Neural cell (in vitro differentiated cells): ENCODE measurements at regions not wholly inside any gene's neighbourhood (a gene's known extent, or its start where the extent isn't known, plus 50 kb on each side); places are given as distances from the start of the nearest gene placed in this dataset.

Experiments
- CTCF ChIP-seq: fragments of 450-650 bp; IDR thresholded peaks from 2 replicates; pipeline ENCODE4 v1.5.1; 2014; ENCODE audit warnings: antibody characterized with exemption, mild to moderate bottlenecking, moderate library complexity; ENCODE audit not compliant: poor library complexity, severe bottlenecking
- EP300 ChIP-seq: fragments of 450-650 bp; conservative IDR thresholded peaks from 2 replicates; pipeline ENCODE4 v1.6.1; 2014; ENCODE audit warnings: antibody characterized with exemption, mild to moderate bottlenecking, moderate library complexity; ENCODE audit not compliant: poor library complexity, severe bottlenecking
- MXI1 ChIP-seq: fragments of 450-650 bp; conservative IDR thresholded peaks from 2 replicates; pipeline ENCODE4 v1.6.1; 2014; ENCODE audit warnings: antibody characterized with exemption, mild to moderate bottlenecking; ENCODE audit not compliant: poor library complexity, severe bottlenecking
- POLR2AphosphoS5 ChIP-seq: IDR thresholded peaks from 2 replicates; pipeline ENCODE4 v1.6.1; 2012
- RAD21 ChIP-seq: fragments of 450-650 bp; conservative IDR thresholded peaks from 2 replicates; pipeline ENCODE4 v1.6.1; 2014; ENCODE audit warnings: antibody characterized with exemption, mild to moderate bottlenecking, moderate library complexity
- REST ChIP-seq: IDR thresholded peaks from 2 replicates; pipeline ENCODE4 v1.6.1; 2012; ENCODE audit warnings: borderline replicate concordance
- SMC3 ChIP-seq: fragments of 450-650 bp; conservative IDR thresholded peaks from 2 replicates; pipeline ENCODE4 v1.6.1; 2014; ENCODE audit warnings: antibody characterized with exemption, mild to moderate bottlenecking, moderate library complexity; ENCODE audit not compliant: poor library complexity

GRCh38 chr2:239763433-239764097 lies 261.6 kb downstream of the NDUFA10 start:
- TF ChIP-seq POLR2AphosphoS5 (no peak), CTCF (no peak), REST (no peak), SMC3 (no peak), MXI1 (no peak), EP300 (no peak), RAD21 (no peak)
